ENCODE measurements at regions not wholly inside any gene's neighbourhood (a gene's known extent, or its start where the extent isn't known, plus 50 kb on each side); places are given as distances from the start of the nearest gene placed in this dataset.

GRCh38 chr21:28421716-28422524, 570.8 kb downstream of the LTN1 start:
- H4K20me1 ChIP-seq (replicated peaks; ENCODE audit: insufficient read depth) = no peaks in the 10 kb centered on the region
- H3K4me2 ChIP-seq = no peak overlapping the region
- no peaks in the 10 kb centered on the region for H3K27me3 Mint-ChIP-seq (ENCODE audit: insufficient read depth, low read depth, poor library complexity)
- no peak overlapping the region; the same call in 1 of the 2 replicates for H2AFZ ChIP-seq
- H3K36me3 ChIP-seq (ENCODE audit: insufficient read depth) = no peaks in the 10 kb centered on the region
- no peak overlapping the region for H3K27ac ChIP-seq (ENCODE audit: low read depth)
- no peaks in the 10 kb centered on the region for H3K36me3 Mint-ChIP-seq (ENCODE audit: low read depth)
- TF ChIP-seq NANOG (IDR thresholded peaks at IDR 0.05; ENCODE audit: borderline replicate concordance) (no peak), POLR2AphosphoS5 (IDR thresholded peaks at IDR 0.05; ENCODE audit: low read depth) (no peak), ZNF114 (CRISPR knock-in tag; IDR thresholded peaks at IDR 0.05) (no peak), EZH2phosphoT487 (IDR thresholded peaks at IDR 0.05; ENCODE audit: unreplicated experiment) (no peak), REST (IDR thresholded peaks at IDR 0.05; ENCODE audit: unreplicated experiment) (no peak), CREB1 (CRISPR knock-in tag; IDR thresholded peaks at IDR 0.05; ENCODE audit: low read depth) (no peak), CTCF (conservative IDR thresholded peaks at IDR 0.05; ENCODE audit: low read depth in 2 of 2) (no peak), ZNF331 (CRISPR knock-in tag; IDR thresholded peaks at IDR 0.05; ENCODE audit: low read depth) (no peak), JUNB (IDR thresholded peaks at IDR 0.05; ENCODE audit: unreplicated experiment) (no peak), STAT1 (IDR thresholded peaks at IDR 0.05; ENCODE audit: unreplicated experiment) (no peak), EZH2 (IDR thresholded peaks at IDR 0.05; ENCODE audit: low read depth, unreplicated experiment) (no peak), ZNF462 (CRISPR knock-in tag; IDR thresholded peaks at IDR 0.05) (no peak)
- TF ChIP-seq, protein P1, sequence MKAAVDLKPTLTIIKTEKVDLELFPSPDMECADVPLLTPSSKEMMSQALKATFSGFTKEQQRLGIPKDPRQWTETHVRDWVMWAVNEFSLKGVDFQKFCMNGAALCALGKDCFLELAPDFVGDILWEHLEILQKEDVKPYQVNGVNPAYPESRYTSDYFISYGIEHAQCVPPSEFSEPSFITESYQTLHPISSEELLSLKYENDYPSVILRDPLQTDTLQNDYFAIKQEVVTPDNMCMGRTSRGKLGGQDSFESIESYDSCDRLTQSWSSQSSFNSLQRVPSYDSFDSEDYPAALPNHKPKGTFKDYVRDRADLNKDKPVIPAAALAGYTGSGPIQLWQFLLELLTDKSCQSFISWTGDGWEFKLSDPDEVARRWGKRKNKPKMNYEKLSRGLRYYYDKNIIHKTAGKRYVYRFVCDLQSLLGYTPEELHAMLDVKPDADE (IDR thresholded peaks at IDR 0.05) = no peak
- no peaks in the 10 kb centered on the region for H3K4me1 Mint-ChIP-seq
- H3K4me3 ChIP-seq = no peak overlapping the region
- ATAC-seq (no peak), DNase-seq (ENCODE audit: low spot score) (no peak)
- H3K4me3 Mint-ChIP-seq = no peak overlapping the region
- H3F3A ChIP-seq (replicated peaks; ENCODE audit: low read depth) = no peaks in the 10 kb centered on the region
- H3K4me1 ChIP-seq (ENCODE audit: insufficient read depth) = no peaks in the 10 kb centered on the region
- no peaks in the 10 kb centered on the region for H3K27me3 ChIP-seq (ENCODE audit: insufficient read depth)
- no peaks in the 10 kb centered on the region for H3K9me3 Mint-ChIP-seq
- H3K27ac Mint-ChIP-seq = no peak overlapping the region
- H3K79me2 ChIP-seq (replicated peaks; ENCODE audit: insufficient read depth) = no peaks in the 10 kb centered on the region
- no peaks in the 10 kb centered on the region for H3K9me2 ChIP-seq (ENCODE audit: insufficient read depth)

Measured in GM23338 (cell line).